GM18505 (cell line): ENCODE measurements at regions not wholly inside any gene's neighbourhood (a gene's known extent, or its start where the extent isn't known, plus 50 kb on each side); places are given as distances from the start of the nearest gene placed in this dataset.

Experiments
- ATAC-seq: cut with Tn5 transposase; IDR thresholded peaks from one replicate; pipeline ENCODE4 v1.9.1; 2021; ENCODE audit not compliant: unreplicated experiment
- POLR2A ChIP-seq: IDR thresholded peaks from 4 replicates; pipeline ENCODE4 v1.6.1; 2011; ENCODE audit warnings: borderline replicate concordance; ENCODE audit not compliant: insufficient read depth, insufficient read length; ENCODE audit errors: extremely low read depth

- ATAC-seq: no peak
- TF ChIP-seq POLR2A: no peak
Observed at GRCh38 chr6:168837254-168838036, 396.5 kb downstream of the SMOC2 start.

- no peak for TF ChIP-seq POLR2A
- ATAC-seq: no peak
Observed at GRCh38 chr6:168835991-168836390, 395.0 kb downstream of the SMOC2 start.

GRCh38 chr6:168834801-168835200 lies 393.8 kb downstream of the SMOC2 start:
- ATAC-seq: no peak
- no peak for TF ChIP-seq POLR2A

- no peak for TF ChIP-seq POLR2A
- ATAC-seq: no peak
Observed at GRCh38 chr6:168834042-168834587, 393.1 kb downstream of the SMOC2 start.

GRCh38 chr6:168828800-168829199 lies 387.8 kb downstream of the SMOC2 start:
- ATAC-seq: no peak
- TF ChIP-seq POLR2A: no peak

GRCh38 chr6:168828035-168828434 lies 387.1 kb downstream of the SMOC2 start:
- no peak for TF ChIP-seq POLR2A
- no peak for ATAC-seq

GRCh38 chr6:168827586-168827871 lies 386.5 kb downstream of the SMOC2 start:
- ATAC-seq: no peak
- no peak for TF ChIP-seq POLR2A

GRCh38 chr6:168826726-168827585 lies 386.0 kb downstream of the SMOC2 start:
- no peak for ATAC-seq

GRCh38 chr6:168826078-168826390 lies 385.1 kb downstream of the SMOC2 start:
- no peak for ATAC-seq
- no peak for TF ChIP-seq POLR2A

More at GRCh38 chr6:168826726-168827585, 386.0 kb downstream of the SMOC2 start:
- TF ChIP-seq POLR2A: no peak

GRCh38 chr6:168825226-168826077 lies 384.5 kb downstream of the SMOC2 start:
- TF ChIP-seq POLR2A: no peak
- no peak for ATAC-seq

GRCh38 chr6:168823397-168824212 lies 382.6 kb downstream of the SMOC2 start:
- TF ChIP-seq POLR2A: no peak
- ATAC-seq: no peak

- TF ChIP-seq POLR2A: no peak
- no peak for ATAC-seq
Observed at GRCh38 chr6:168822376-168822775, 381.4 kb downstream of the SMOC2 start.
